Mammary epithelial cell (primary cell): ENCODE measurements at regions not wholly inside any gene's neighbourhood (a gene's known extent, or its start where the extent isn't known, plus 50 kb on each side); places are given as distances from the start of the nearest gene placed in this dataset.

ENCODE experiments used
- CTCF ChIP-seq, 2 donors: IDR thresholded peaks in 1 of 2; conservative IDR thresholded peaks in 1 of 2; 2 replicates each; pipeline ENCODE4 v1.5.1; 2011 to 2012; ENCODE audit warnings: inconsistent platforms in 2 of 2, low read length in 2 of 2, mild to moderate bottlenecking in 2 of 2, control low read depth in 1 of 2, low read depth in 1 of 2; ENCODE audit not compliant: insufficient read depth in 1 of 2; ENCODE audit errors: extremely low read depth in 1 of 2
- EZH2 ChIP-seq: IDR thresholded peaks from 2 replicates; pipeline ENCODE4 v1.6.1; 2012; ENCODE audit warnings: low read length, inconsistent platforms, borderline replicate concordance

DNA sequence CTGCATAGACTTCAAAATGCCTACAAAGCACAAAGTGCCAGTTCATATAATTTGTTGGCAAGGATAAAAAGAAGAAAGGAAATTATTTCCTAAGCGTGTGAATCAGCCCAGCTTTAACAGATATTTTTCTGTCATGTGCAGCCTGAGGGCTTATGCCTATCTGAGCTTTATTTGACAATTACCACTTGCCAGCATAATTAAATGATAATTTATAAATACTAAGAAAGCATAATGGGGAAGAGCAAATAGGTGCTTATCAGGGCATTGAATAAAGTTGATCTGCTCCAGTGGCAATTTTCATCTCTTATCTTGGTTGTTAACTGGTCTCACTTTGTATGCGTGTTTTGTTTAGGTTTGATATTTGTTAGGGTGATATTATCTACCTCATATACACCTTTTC lies 313.4 kb upstream of the DNAJC19 start:
- TF ChIP-seq CTCF (conservative IDR thresholded peaks at IDR 0.05 in 1 of 2, IDR thresholded peaks at IDR 0.05 in 1 of 2; ENCODE audit: extremely low read depth in 1 of 2, insufficient read depth in 1 of 2, low read depth in 1 of 2, low read length in 2 of 2) = no peak
- TF ChIP-seq EZH2 = no peak
